GM12878 (cell line): ENCODE measurements at regions not wholly inside any gene's neighbourhood (a gene's known extent, or its start where the extent isn't known, plus 50 kb on each side); places are given as distances from the start of the nearest gene placed in this dataset.

Source experiments
- ATAC-seq: fragments of 200-7000 bp; cut with Tn5 transposase; 3 replicates; pipeline ENCODE4 v1.9.1; 2020; ENCODE audit warnings: mild to moderate bottlenecking, moderate library complexity
- BruUV-seq: library from RNA; stranded (reverse); fragments of 400-500 nt; replicated peaks from 2 replicates; lab custom pipeline; 2021; lab: Mats Ljungman, UMichigan
- CTCF ChIA-PET: fragments of 300-600 bp; sonication (Branson Sonifier 250); formaldehyde crosslinking; extraction: SDS; loops from one replicate; lab custom pipeline; 2021; ENCODE audit warnings: inconsistent platforms; lab: Yijun Ruan, JAX
- POLR2A ChIA-PET: fragments of 350-600 bp; formaldehyde crosslinking; extraction: SDS; loops from one replicate; lab custom pipeline; 2021; ENCODE audit warnings: inconsistent platforms; lab: Charles Lee
- RAD21 ChIA-PET: fragments of 300-600 bp; sonication (Branson Sonifier 250); formaldehyde crosslinking; loops from one replicate; lab custom pipeline; 2023; ENCODE audit warnings: antibody characterized with exemption; ENCODE audit not compliant: unreplicated experiment; lab: Charles Lee
- SMC1A ChIA-PET: fragments of 300-600 bp; sonication (Branson Sonifier 250); formaldehyde crosslinking; loops from one replicate; lab custom pipeline; 2023; ENCODE audit not compliant: unreplicated experiment, uncharacterized antibody; lab: Charles Lee
- DNase-seq: peaks from one replicate; pipeline ENCODE4 v3.0.0-alpha.2; 2011; ENCODE audit warnings: low read depth, low spot score
- FAIRE-seq: peaks from 3 replicates; lab custom pipeline; 2011; peaks lifted over from hg19 to GRCh38; lab: Jason Lieb, UNC
- H2AFZ ChIP-seq: 2 replicates; pipeline ENCODE4 v1.6.0; 2011; ENCODE audit warnings: low read depth, low read length, control low read depth; ENCODE audit not compliant: control insufficient read depth
- H3K27ac ChIP-seq: 2 replicates; pipeline ENCODE4 v1.5.1; 2011; ENCODE audit warnings: control low read depth; ENCODE audit not compliant: control insufficient read depth, insufficient read depth
- H3K27me3 ChIP-seq, 2 experiments: replicated peaks in 1 of 2; 2 replicates each; pipeline versions ENCODE4 v1.6.0 to v1.6.1; 2011; ENCODE audit warnings: low read length in 1 of 2; ENCODE audit not compliant: control insufficient read depth in 2 of 2, insufficient read depth in 2 of 2
- H3K36me3 ChIP-seq, 2 experiments: 2 replicates each; pipeline ENCODE4 v1.5.1; 2011; ENCODE audit warnings: low read length in 1 of 2; ENCODE audit not compliant: control insufficient read depth in 2 of 2, insufficient read depth in 2 of 2
- H3K4me1 ChIP-seq: 2 replicates; pipeline ENCODE4 v1.6.1; 2011; ENCODE audit warnings: mild to moderate bottlenecking, low read length, moderate library complexity, mixed read lengths; ENCODE audit not compliant: control insufficient read depth, insufficient read depth
- H3K4me2 ChIP-seq: 2 replicates; pipeline ENCODE4 v1.6.0; 2011; ENCODE audit warnings: control low read depth; ENCODE audit not compliant: control insufficient read depth, insufficient read depth
- H3K4me3 ChIP-seq: fragments of 200-600 bp; sonication (generic); 2 replicates; pipeline ENCODE4 v1.5.1; 2016
- H3K79me2 ChIP-seq: 2 replicates; pipeline ENCODE4 v1.6.0; 2011; ENCODE audit warnings: low read length; ENCODE audit not compliant: control insufficient read depth, insufficient read depth
- H3K9ac ChIP-seq: 2 replicates; pipeline ENCODE4 v1.8.0; 2011; ENCODE audit warnings: low read length, control low read depth, mixed read lengths; ENCODE audit not compliant: control insufficient read depth, insufficient read depth
- H3K9me3 ChIP-seq: replicated peaks from 3 replicates; pipeline ENCODE4 v1.5.1; 2011; ENCODE audit warnings: mild to moderate bottlenecking, low read length; ENCODE audit not compliant: control insufficient read depth, insufficient read depth
- H4K20me1 ChIP-seq: 2 replicates; pipeline ENCODE4 v1.6.0; 2011; ENCODE audit not compliant: control insufficient read depth, insufficient read depth
- ASH2L ChIP-seq: fragments of 300-600, 200-600 bp; sonication (generic); IDR thresholded peaks from 2 replicates; pipeline ENCODE4 v1.6.1; 2017; ENCODE audit warnings: low read depth, mild to moderate bottlenecking, borderline replicate concordance
- BCL11A ChIP-seq: IDR thresholded peaks from 2 replicates; pipeline ENCODE4 v1.6.1; 2011; ENCODE audit warnings: low read depth, low read length
- BHLHE40 ChIP-seq, 2 experiments: fragments of 450-650 bp in 1 of 2; IDR thresholded peaks; 2 replicates each; pipeline ENCODE4 v1.6.1; 2011 to 2017; ENCODE audit warnings: low read depth in 2 of 2, borderline replicate concordance in 1 of 2, improper control_type of control experiment in 1 of 2, low read length in 1 of 2, mild to moderate bottlenecking in 1 of 2
- CHD1 ChIP-seq: IDR thresholded peaks from 2 replicates; pipeline ENCODE4 v1.6.1; 2012; ENCODE audit warnings: low read depth, low read length, improper control_type of control experiment
- DPF2 ChIP-seq: fragments of 450-650 bp; IDR thresholded peaks from 2 replicates; pipeline ENCODE4 v1.6.1; 2017; ENCODE audit warnings: mild to moderate bottlenecking
- PAX5 ChIP-seq: IDR thresholded peaks from 2 replicates; pipeline ENCODE4 v1.6.1; 2011; ENCODE audit warnings: low read depth, low read length, borderline replicate concordance
- RCOR1 ChIP-seq: conservative IDR thresholded peaks from 2 replicates; pipeline ENCODE4 v1.6.1; 2012; ENCODE audit warnings: low read depth, low read length, improper control_type of control experiment
- SUZ12 ChIP-seq: fragments of 200-600 bp; sonication (generic); IDR thresholded peaks from one replicate; pipeline ENCODE4 v1.6.1; 2018; ENCODE audit warnings: antibody characterized with exemption, mild to moderate bottlenecking; ENCODE audit not compliant: unreplicated experiment
- TARDBP ChIP-seq: IDR thresholded peaks from 2 replicates; pipeline ENCODE4 v1.6.1; 2016; ENCODE audit warnings: borderline replicate concordance
- TCF7 ChIP-seq: IDR thresholded peaks from 2 replicates; pipeline ENCODE4 v1.6.1; 2014; ENCODE audit warnings: antibody characterized with exemption, borderline replicate concordance
- ZNF274 ChIP-seq: IDR thresholded peaks from one replicate; pipeline ENCODE4 v1.8.0; 2011; ENCODE audit not compliant: insufficient read length, insufficient read depth
- ZNF384 ChIP-seq: IDR thresholded peaks from 2 replicates; pipeline ENCODE4 v1.6.1; 2012; ENCODE audit warnings: low read depth, mild to moderate bottlenecking, low read length, improper control_type of control experiment, borderline replicate concordance
- whole genome bisulfite sequencing: methylation state at CpG from one replicate; pipeline ENCODE4 v1.1.6; 2016; ENCODE audit warnings: low lambda C conversion rate; ENCODE audit not compliant: insufficient replicate concordance, insufficient coverage; ENCODE audit errors: missing lambda C conversion rate; 5-methylcytosine and 5-hydroxymethylcytosine counted together
- in situ Hi-C: fragments of 300-500 bp; cut with MboI; formaldehyde crosslinking; loops from 9 replicates; pipeline ENCODE4 v1.14.3; 2018; ENCODE audit warnings: mixed read lengths
- intact Hi-C: fragments of 100-400 bp; cut with micrococcal nuclease; formaldehyde crosslinking; loops from one replicate; pipeline ENCODE4 v1.14.2; 2022; ENCODE audit not compliant: unreplicated experiment
- TF ChIP-seq, protein P1 (sequence below): fragments of 450-650 bp; IDR thresholded peaks from 2 replicates; pipeline ENCODE4 v1.6.1; 2018; ENCODE audit warnings: mild to moderate bottlenecking, low read depth, moderate library complexity; ENCODE audit not compliant: partially characterized antibody
- TF ChIP-seq, protein P2 (sequence below): IDR thresholded peaks from 2 replicates; pipeline ENCODE4 v1.6.1; 2012; ENCODE audit warnings: low read depth, low read length, improper control_type of control experiment
- TF ChIP-seq, protein P3 (sequence below): IDR thresholded peaks from 2 replicates; pipeline ENCODE4 v1.6.1; 2011; ENCODE audit warnings: low read depth, mild to moderate bottlenecking, low read length, moderate library complexity, borderline replicate concordance; ENCODE audit errors: extremely low read depth
- TF ChIP-seq, protein P4 (sequence below): fragments of 150-350 bp; IDR thresholded peaks from 2 replicates; pipeline ENCODE4 v1.6.1; 2014; ENCODE audit warnings: mild to moderate bottlenecking, low read depth, low read length

DNA sequence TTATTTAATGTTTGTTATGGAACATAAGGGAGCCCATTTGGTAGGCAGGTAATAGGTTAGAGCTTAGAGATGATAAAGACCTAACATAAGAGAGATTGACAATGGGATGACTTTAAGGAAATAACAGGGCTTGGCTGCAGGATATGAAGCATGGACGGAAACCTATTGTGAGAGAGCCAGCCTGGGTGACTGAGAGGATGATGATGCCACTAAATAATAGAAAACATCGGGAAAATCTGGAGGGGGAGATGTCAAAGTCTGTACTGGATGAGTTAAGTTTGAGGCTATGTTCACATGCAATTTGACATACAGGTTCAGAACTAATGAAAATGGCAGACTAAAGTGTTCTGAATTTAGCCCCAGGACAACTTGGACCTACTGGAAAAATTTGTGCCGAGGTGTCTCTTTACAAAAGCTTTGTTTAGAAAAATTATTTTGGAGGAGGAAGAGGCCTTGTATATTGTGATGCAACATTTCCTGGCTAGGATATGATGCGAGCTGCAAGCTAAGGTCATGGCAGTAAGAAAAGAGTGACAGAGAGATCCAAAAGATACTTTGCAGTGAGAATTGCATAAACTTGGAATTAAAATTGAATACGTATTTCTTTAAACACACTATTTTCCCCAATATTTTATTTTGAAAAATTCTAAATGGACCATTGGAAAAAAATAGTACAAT lies 339.3 kb upstream of the PLET1 start:
- ATAC-seq, result no peak
- BruUV-seq, result no TSS peak

More for the DNA sequence above, 339.3 kb upstream of the PLET1 start:
- no peak for DNase-seq
- POLR2A ChIA-PET, result no interaction called here
- TF ChIP-seq, protein P1, sequence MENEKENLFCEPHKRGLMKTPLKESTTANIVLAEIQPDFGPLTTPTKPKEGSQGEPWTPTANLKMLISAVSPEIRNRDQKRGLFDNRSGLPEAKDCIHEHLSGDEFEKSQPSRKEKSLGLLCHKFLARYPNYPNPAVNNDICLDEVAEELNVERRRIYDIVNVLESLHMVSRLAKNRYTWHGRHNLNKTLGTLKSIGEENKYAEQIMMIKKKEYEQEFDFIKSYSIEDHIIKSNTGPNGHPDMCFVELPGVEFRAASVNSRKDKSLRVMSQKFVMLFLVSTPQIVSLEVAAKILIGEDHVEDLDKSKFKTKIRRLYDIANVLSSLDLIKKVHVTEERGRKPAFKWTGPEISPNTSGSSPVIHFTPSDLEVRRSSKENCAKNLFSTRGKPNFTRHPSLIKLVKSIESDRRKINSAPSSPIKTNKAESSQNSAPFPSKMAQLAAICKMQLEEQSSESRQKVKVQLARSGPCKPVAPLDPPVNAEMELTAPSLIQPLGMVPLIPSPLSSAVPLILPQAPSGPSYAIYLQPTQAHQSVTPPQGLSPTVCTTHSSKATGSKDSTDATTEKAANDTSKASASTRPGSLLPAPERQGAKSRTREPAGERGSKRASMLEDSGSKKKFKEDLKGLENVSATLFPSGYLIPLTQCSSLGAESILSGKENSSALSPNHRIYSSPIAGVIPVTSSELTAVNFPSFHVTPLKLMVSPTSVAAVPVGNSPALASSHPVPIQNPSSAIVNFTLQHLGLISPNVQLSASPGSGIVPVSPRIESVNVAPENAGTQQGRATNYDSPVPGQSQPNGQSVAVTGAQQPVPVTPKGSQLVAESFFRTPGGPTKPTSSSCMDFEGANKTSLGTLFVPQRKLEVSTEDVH, result no peak
- TF ChIP-seq ZNF384, result no peak
- TF ChIP-seq BHLHE40 (IDR thresholded peaks at IDR 0.05; ENCODE audit: borderline replicate concordance in 1 of 2, low read depth in 2 of 2, low read length in 1 of 2), result no peak
- TF ChIP-seq, protein P2, sequence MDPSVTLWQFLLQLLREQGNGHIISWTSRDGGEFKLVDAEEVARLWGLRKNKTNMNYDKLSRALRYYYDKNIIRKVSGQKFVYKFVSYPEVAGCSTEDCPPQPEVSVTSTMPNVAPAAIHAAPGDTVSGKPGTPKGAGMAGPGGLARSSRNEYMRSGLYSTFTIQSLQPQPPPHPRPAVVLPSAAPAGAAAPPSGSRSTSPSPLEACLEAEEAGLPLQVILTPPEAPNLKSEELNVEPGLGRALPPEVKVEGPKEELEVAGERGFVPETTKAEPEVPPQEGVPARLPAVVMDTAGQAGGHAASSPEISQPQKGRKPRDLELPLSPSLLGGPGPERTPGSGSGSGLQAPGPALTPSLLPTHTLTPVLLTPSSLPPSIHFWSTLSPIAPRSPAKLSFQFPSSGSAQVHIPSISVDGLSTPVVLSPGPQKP, result no peak
- no peak for TF ChIP-seq RCOR1
- no peak for TF ChIP-seq SUZ12
- no peak for TF ChIP-seq CHD1
- TF ChIP-seq, protein P3, sequence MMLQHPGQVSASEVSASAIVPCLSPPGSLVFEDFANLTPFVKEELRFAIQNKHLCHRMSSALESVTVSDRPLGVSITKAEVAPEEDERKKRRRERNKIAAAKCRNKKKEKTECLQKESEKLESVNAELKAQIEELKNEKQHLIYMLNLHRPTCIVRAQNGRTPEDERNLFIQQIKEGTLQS, result no peak
- no peak for TF ChIP-seq BCL11A
- TF ChIP-seq ASH2L, result no peak
- TF ChIP-seq, protein P4, sequence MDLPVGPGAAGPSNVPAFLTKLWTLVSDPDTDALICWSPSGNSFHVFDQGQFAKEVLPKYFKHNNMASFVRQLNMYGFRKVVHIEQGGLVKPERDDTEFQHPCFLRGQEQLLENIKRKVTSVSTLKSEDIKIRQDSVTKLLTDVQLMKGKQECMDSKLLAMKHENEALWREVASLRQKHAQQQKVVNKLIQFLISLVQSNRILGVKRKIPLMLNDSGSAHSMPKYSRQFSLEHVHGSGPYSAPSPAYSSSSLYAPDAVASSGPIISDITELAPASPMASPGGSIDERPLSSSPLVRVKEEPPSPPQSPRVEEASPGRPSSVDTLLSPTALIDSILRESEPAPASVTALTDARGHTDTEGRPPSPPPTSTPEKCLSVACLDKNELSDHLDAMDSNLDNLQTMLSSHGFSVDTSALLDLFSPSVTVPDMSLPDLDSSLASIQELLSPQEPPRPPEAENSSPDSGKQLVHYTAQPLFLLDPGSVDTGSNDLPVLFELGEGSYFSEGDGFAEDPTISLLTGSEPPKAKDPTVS, result no peak
- no peak for TF ChIP-seq TCF7
- no peak for TF ChIP-seq DPF2
- TF ChIP-seq PAX5, result no peak
- no peak for TF ChIP-seq ZNF274
- no peak for TF ChIP-seq TARDBP
- Histone ChIP-seq H3K27me3 (no peaks in the 10 kb centered on the region), H4K20me1 (no peaks in the 10 kb centered on the region), H3K27ac (no peak overlapping the region), H2AFZ (no peak overlapping the region), H3K9ac (no peak overlapping the region), H3K36me3 (no peaks in the 10 kb centered on the region), H3K9me3 (no peaks in the 10 kb centered on the region), H3K79me2 (no peaks in the 10 kb centered on the region), H3K4me3 (no peak overlapping the region), H3K4me1 (no peaks in the 10 kb centered on the region), H3K4me2 (no peak overlapping the region)
- RAD21 ChIA-PET, result no interaction called here
- FAIRE-seq, result no peak
- intact Hi-C loops, result no loop called here
- 64% methylated on average over 5 of the region's 5 CpGs for WGBS
- SMC1A ChIA-PET, result interaction anchor here (0.6 to 1.8 kb wide), 2 partner anchors 11 to 321 kb away, joined by 3 to 5 read pairs; no protein-coding TSS in a partner anchor
- CTCF ChIA-PET, result interaction anchor here (1.0 kb wide), 1 partner anchor 12 kb away, joined by 6 read pairs; no protein-coding TSS in a partner anchor
- in situ Hi-C loops, result no loop called here
